GM04503 (cell line): ENCODE measurements at regions not wholly inside any gene's neighbourhood (a gene's known extent, or its start where the extent isn't known, plus 50 kb on each side); places are given as distances from the start of the nearest gene placed in this dataset.
A peak's percentile ranks its signal among the peaks of the same experiment; 100 is the strongest.

ENCODE experiments used
- DNase-seq: peaks from one replicate; pipeline ENCODE4 v3.0.0-alpha.2; 2012; ENCODE audit warnings: low read depth

- no peak for DNase-seq
These were observed 459.7 kb upstream of the FAT1 start for GRCh38 chr4:187183346-187183745.

GRCh38 chr4:187183826-187184225 is 460.2 kb upstream of the FAT1 start:
- DNase-seq = no peak

- no peak for DNase-seq
These were observed 460.9 kb upstream of the FAT1 start for GRCh38 chr4:187184508-187184907.

- no peak for DNase-seq
These were observed 464.5 kb upstream of the FAT1 start for GRCh38 chr4:187188118-187188517.

- no peak for DNase-seq
These were observed 465.1 kb upstream of the FAT1 start for GRCh38 chr4:187188741-187189140.

- DNase-seq = no peak
These were observed 466.7 kb upstream of the FAT1 start for GRCh38 chr4:187190390-187190789.

GRCh38 chr4:187191676-187192075 is 468.0 kb upstream of the FAT1 start:
- no peak for DNase-seq

- DNase-seq = no peak
These were observed 468.6 kb upstream of the FAT1 start for GRCh38 chr4:187192266-187192665.

GRCh38 chr4:187193141-187193540 is 469.5 kb upstream of the FAT1 start:
- no peak for DNase-seq

GRCh38 chr4:187204389-187204918 is 480.8 kb upstream of the FAT1 start:
- DNase-seq = no peak

- DNase-seq = no peak
These were observed 484.3 kb upstream of the FAT1 start for GRCh38 chr4:187207931-187208330.

GRCh38 chr4:187208651-187209050 is 485.0 kb upstream of the FAT1 start:
- no peak for DNase-seq

- peak; percentile 97 for DNase-seq
These were observed 486.4 kb upstream of the FAT1 start for GRCh38 chr4:187209921-187210613.

GRCh38 chr4:187212446-187213080 is 488.9 kb upstream of the FAT1 start:
- no peak for DNase-seq

GRCh38 chr4:187215438-187215837 is 491.8 kb upstream of the FAT1 start:
- no peak for DNase-seq

- no peak for DNase-seq
These were observed 495.1 kb upstream of the FAT1 start for GRCh38 chr4:187218705-187219245.

GRCh38 chr4:187224560-187224959 is 500.9 kb upstream of the FAT1 start:
- DNase-seq = no peak

GRCh38 chr4:187227907-187228704 is 504.4 kb upstream of the FAT1 start:
- DNase-seq = no peak

- no peak for DNase-seq
These were observed 508.5 kb upstream of the FAT1 start for GRCh38 chr4:187232196-187232595.

- DNase-seq = no peak
These were observed 509.1 kb upstream of the FAT1 start for GRCh38 chr4:187232796-187233195.

- DNase-seq = no peak
These were observed 512.0 kb upstream of the FAT1 start for GRCh38 chr4:187235456-187236170.
